NCI-H226 (cell line): ENCODE measurements at regions not wholly inside any gene's neighbourhood (a gene's known extent, or its start where the extent isn't known, plus 50 kb on each side); places are given as distances from the start of the nearest gene placed in this dataset.
"Not testable (repeated sequence)": the region's sequence is repeated elsewhere in the genome, so short reads cannot be mapped to it uniquely, and the experiment has no call there.

ENCODE experiments used
- DNase-seq: peaks from one replicate; pipeline ENCODE4 v3.0.0-alpha.2; 2015

DNA sequence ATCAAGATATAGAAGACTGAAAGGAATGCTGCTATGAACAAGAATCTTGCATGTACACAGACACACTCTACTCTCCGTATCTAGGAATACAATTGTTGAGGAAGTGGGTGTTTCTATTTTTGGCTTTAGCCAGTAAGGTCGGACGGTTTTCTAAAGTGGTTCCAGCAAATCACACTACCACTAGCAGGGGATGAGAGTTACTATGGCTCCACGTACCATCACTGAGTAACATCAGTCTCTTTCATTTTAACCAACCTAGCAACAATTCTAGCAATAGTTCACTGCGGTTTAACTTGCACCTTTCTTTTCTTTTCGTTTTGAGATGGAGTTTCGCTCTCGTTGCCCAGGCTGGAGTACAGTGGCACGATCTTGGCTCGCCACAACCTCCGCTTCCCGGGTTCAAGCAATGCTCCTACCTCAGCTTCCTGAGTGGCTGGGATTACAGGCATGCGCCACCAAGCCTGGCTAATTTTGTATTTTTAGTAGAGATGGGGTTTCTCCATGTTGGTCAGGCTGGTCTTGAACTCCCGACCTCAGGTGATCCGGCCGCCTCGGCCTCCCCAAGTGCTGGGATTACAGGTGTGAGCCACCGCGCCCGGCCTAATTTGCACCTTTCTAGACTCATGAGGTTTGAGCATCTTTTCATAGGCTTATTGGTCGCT, 103.2 kb upstream of the ZNF746 start:
- not testable (repeated sequence) for DNase-seq

DNA sequence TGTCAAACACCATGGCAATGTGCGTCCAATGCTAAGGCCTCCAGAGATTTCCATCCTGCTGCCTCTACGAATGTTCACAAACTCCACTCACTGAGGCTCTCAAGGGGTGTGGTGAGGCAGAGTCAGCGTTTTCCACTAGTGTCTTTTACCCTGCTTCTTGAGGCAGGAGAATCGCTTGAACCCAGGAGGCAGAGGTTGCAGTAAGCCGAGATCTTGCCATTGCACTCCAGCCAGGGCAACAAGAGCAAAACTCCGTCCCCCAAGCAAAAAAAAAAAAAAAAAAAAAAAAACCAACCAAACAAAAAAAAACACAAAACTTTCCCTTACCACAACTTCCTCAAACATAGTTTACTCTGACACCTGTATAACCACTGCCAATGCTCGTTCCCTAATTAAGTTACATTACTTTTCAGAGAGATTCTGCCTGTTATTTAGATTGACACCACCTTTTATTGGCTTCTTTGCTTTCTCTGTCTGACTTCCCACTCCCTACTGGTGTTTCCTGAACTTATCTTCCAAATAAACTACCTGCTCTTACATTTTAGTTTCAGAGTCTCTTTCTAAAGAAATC, 102.1 kb upstream of the ZNF746 start:
- no peak for DNase-seq

- peak; percentile 32 for DNase-seq
Measured at GRCh38 chr7:149598721-149599308, 101.2 kb upstream of the ZNF746 start.

DNA sequence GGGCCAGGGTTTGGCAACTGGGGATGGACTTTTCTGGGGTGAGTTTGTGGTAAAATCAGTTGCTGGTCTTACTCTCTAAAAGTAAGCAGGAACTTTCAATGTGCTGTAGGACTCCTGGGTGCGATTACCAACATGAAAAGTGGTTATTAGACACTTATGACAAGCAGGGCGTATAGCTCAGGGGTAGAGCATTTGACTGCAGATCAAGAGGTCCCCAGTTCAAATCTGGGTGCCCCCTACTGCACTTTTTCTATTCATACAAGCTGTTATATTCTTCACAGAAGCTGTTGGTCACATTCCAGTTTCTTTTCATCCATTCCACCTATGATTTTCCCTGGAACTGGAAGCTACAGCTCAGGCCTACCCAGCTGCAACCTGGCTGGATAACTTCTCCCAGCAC, 100.2 kb upstream of the ZNF746 start:
- not testable (repeated sequence) for DNase-seq

- DNase-seq, result no peak
Measured at GRCh38 chr7:149595541-149595940, 97.9 kb upstream of the ZNF746 start.

DNA sequence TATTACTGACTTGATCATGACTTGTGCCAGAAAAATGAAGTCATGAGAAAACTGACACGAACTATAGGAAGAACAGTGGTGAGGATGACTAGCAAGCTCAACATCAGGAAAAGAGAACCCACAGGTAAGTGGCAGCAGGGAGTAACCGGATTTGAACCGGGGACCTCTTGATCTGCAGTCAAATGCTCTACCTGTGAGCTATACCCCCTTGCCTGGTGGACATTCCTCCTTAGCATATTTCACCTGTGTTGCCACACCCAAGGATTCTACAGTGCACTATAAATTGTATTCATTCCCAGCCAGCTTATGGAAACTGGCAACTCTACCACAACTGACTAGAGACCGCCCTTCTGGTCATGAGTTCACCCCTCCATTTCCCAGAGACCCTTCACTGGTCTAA, 97.5 kb upstream of the ZNF746 start:
- no peak for DNase-seq

- no peak for DNase-seq
Measured at GRCh38 chr7:149588930-149589329, 91.3 kb upstream of the ZNF746 start.

- no peak for DNase-seq
Measured at GRCh38 chr7:149586646-149587645, 89.3 kb upstream of the ZNF746 start.

DNA sequence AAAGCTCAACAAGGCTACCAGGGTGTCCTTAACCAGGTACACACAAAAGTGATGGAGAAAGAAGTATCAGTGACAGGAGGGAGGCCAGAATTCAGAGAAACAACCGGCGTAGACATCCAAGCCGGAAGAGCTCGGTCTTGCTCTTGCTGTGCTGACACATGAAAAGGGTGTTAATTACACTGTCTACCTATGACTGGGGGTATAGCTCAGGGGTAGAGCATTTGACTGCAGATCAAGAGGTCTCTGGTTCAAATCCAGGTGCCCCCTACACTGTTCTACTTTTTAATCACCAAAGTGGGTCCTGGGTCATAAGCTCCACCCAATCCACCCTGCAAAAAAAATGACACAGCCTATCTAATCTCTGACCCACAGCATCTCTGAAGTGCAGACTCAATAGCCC, 86.9 kb upstream of the ZNF746 start:
- no peak for DNase-seq

DNA sequence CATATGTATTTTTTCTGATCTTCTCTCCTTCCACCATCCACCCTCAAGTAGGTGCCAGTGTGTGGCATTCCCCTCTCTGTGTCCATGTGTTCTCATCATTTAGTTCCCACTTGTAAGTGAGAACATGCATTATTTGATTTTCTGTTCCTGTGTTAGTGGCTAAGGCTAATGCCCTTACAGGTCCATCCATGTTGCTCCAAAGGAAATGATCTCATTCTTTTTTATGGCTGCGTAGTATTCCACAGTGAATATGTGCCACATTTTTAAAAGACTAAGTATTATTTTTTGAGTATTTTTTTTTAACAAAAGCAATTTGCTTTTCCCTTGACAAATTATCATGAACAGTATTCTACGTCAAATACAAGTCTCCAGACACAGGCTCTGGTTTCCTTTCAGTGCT, 86.4 kb upstream of the ZNF746 start:
- DNase-seq, result no peak

- no peak for DNase-seq
Measured at GRCh38 chr7:149580328-149580727, 82.7 kb upstream of the ZNF746 start.

DNA sequence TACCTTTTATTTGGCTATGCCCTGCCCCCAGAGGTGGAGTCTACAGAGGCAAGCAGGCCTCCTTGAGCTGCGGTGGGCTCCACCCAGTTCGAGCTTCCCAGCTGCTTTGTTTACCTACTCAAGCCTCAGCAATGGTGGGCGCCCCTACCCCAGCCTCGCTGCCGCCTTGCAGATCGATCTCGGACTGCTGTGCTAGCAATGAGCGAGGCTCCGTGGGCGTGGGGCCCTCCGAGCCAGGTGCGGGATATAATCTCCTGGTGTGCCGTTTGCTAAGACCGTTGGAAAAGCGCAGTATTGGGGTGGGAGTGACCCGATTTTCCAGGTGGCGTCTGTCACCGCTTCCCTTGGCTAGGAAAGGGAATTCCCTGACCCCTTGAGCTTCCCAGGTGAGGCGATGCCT, 81.8 kb upstream of the ZNF746 start:
- DNase-seq, result not testable (repeated sequence)

DNA sequence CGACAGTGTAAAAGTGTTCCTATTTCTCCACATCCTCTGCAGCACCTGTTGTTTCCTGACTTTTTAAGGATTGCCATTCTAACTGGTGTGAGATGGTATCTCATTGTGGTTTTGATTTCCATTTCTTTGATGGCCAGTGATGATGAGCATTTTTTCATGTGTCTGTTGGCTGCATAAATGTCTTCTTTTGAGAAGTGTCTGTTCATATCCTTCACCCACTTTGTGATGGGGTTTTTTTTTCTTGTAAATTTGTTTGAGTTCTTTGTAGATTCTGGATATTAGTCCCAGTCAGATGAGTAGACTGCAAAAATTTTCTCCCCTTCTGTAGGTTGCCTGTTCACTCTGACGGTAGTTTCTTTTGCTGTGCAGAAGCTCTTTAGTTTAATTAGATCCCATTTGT, 76.8 kb upstream of the ZNF746 start:
- not testable (repeated sequence) for DNase-seq

DNA sequence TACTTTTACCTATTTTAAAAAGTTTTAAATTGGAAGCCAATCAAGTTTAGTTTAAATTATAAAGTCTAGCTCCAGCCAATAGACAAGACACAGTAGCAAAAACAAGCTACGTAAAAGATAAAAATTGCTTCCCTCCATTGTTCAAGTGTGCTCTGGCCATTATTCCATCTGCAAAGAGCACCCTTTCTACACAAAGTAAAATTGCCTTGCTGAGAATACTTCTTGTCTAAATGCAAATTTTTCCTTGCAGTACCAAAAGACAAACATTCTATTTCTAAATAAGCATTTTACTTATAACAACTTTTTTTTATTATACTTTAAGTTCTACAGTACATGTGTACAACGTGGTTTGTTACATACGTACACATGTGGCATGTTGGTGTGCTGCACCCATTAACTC, 75.9 kb upstream of the ZNF746 start:
- no peak for DNase-seq

DNA sequence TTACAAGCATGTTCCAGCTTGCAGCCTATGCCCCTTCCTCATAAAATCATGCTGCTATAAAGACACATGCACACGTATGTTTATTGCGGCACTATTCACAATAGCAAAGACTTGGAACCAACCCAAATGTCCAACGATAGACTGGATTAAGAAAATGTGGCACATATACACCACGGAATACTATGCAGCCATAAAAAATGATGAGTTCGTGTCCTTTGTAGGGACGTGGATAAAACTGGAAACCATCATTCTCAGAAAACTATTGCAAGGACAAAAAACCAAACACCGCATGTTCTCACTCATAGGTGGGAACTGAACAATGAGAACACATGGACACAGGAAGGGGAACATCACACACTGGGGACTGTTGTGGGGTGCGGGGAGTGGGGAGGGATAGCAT, 75.3 kb upstream of the ZNF746 start:
- not testable (repeated sequence) for DNase-seq

DNA sequence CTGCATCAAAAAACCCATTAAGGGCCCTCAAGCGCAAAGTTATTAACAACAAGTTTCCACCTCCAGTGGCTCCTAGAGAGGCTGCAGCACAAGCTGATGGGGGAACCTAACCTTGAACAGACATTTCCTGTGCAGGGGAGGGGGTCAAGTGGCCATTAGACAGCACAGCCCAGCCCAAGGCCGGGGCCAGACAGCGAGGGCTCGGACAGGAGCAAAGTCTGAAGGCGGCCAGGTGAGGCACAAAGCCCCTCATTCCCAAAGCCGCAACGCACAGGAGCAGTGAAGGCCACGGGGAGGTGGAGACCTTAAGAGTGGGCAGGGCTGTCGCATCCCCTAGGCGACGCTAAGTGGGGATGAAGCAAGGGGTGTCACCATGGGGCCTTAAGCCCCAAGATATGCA, 73.2 kb upstream of the ZNF746 start:
- no peak for DNase-seq

GRCh38 chr7:149569726-149570422, 72.3 kb upstream of the ZNF746 start:
- DNase-seq, result no peak

DNA sequence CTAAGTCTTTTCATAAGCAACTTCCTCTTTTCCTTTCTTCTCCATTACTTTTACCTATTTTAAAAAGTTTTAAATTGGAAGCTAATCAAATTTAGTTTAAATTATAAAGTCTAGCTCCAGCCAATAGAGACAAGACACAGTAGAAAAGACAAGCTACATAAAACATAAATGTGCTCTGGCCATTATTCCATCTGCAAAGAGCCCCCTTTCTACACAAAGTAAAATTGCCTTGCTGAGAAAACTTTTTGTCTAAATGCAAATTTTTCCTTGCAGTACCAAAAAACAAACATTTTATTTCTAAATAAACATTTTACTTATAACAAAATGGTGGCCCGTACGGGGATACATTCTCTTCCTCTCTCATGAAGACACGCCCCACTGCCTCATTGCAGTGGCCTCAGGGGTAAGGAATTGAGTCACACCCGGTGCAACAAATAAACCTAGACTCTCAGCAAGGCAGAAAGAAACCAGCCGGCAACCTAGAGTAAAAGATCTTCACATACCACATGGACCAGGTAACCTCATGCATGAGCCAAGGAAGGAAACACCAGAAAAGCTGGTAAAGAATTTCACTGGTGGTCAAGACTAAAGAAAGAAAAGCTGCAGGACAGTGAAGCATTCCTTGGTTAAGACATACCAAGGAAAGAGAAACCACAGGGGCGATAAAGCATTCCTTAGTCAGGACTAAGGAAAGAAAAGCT, 71.6 kb upstream of the ZNF746 start:
- peak; percentile 97 for DNase-seq

DNA sequence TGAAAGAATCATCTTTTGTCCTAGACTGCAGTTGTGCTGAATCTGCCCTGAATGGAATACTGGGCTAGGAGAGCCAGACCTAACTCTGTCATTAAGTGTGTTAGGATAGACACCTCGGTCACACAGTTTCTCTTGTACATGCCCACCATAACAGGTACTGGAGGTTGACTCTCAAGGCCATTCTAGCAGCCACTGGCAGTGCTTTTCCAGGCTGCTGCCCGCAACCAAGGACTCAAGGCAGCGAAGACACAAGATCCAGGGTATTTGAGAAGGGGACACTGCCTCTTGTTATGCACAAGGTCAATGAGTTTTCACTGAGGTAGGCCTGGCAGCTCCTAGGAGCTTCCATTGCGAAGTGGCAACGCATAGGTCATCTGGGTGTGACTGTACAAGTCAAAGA, 70.6 kb upstream of the ZNF746 start:
- DNase-seq, result no peak

GRCh38 chr7:149566103-149566502, 68.5 kb upstream of the ZNF746 start:
- no peak for DNase-seq

DNA sequence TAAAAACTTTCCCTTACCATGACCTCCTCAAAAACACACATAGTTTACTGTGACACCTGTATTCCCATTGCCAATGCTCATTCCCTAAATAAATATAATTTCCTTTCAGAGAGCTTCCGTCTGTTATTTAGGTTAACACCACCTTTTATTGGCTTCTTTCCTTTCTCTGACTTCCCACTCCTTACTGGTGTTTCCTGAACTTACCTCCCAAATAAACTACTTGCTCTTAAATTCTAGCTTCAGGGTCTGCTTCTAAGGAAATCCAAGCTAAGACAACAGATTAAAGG, 67.4 kb upstream of the ZNF746 start:
- DNase-seq, result no peak

DNA sequence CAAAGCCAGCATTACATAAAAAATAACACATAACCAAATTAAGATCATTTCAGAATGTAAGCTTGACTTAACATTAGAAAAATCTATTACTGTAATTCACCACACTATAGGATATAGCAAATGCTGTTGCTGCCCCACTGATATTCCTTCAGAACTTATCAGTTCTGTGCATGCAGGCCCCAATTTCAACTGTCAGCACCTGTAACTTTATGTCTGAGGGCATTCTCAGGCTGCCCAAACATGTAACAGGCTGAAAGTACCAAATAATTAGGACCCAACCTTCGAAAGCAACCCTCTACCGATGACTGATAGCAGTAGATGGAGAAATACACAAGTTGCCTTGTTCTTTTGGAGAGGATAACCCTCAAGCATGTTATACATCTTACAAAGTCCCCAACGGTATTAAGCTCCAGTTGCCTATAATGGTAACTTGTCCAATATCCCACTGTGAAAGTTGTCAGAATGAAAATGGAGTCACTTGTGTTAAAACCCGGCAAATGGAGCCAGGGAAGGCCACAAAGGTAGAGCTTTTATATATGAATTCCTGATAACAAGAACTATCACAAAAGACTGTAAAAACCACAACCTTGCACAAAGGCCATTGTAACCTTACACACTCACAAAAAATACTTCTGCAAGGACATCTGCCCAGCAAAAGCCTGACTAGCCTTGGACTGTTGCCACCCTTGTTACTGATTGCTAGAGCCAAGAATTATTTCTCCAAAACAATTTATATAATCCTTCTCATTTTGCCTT, 66.9 kb upstream of the ZNF746 start:
- no peak for DNase-seq
